SK-N-SH treated with all-trans-retinoic acid at 6 μM for 48 hours (cell line): ENCODE measurements at regions not wholly inside any gene's neighbourhood (a gene's known extent, or its start where the extent isn't known, plus 50 kb on each side); places are given as distances from the start of the nearest gene placed in this dataset.

Source experiments
- ATAC-seq: fragments of 200-7000 bp; cut with Tn5 transposase; 3 replicates; pipeline ENCODE4 v1.9.1; 2020; ENCODE audit warnings: mild to moderate bottlenecking, moderate library complexity
- ARNTL ChIP-seq: fragments of 450-650 bp; formaldehyde crosslinking; IDR thresholded peaks from 2 replicates; pipeline ENCODE4 v1.5.0; 2020; ENCODE audit warnings: low read depth, mild to moderate bottlenecking, moderate library complexity, borderline replicate concordance
- BACH2 ChIP-seq: fragments of 250-450 bp; sonication (Bioruptor Pico); IDR thresholded peaks from 2 replicates; pipeline ENCODE4 v1.9.0; 2021; ENCODE audit warnings: mild to moderate bottlenecking, borderline replicate concordance
- CREB5 ChIP-seq: fragments of 250-450 bp; sonication (Bioruptor Pico); IDR thresholded peaks from 2 replicates; pipeline ENCODE4 v1.5.1; 2020; ENCODE audit warnings: low read depth, mild to moderate bottlenecking, moderate library complexity
- CSDC2 ChIP-seq: fragments of 250-450 bp; sonication (Bioruptor Pico); IDR thresholded peaks from 2 replicates; pipeline ENCODE4 v1.5.0; 2020; ENCODE audit warnings: mild to moderate bottlenecking, moderate library complexity
- ESRRG ChIP-seq: fragments of 250-450 bp; sonication (Bioruptor Pico); IDR thresholded peaks from 2 replicates; pipeline ENCODE4 v1.6.1; 2021; ENCODE audit warnings: mild to moderate bottlenecking
- GLIS3 ChIP-seq: fragments of 250-450 bp; sonication (Bioruptor Pico); IDR thresholded peaks from 2 replicates; pipeline ENCODE4 v1.5.0; 2020; ENCODE audit warnings: mild to moderate bottlenecking, moderate library complexity
- ISL1 ChIP-seq: fragments of 250-450 bp; sonication (Bioruptor Pico); IDR thresholded peaks from 2 replicates; pipeline ENCODE4 v2.1.2; 2022; ENCODE audit warnings: mild to moderate bottlenecking, moderate library complexity
- OSR1 ChIP-seq: fragments of 250-450 bp; sonication (Bioruptor Pico); IDR thresholded peaks from 2 replicates; pipeline ENCODE4 v1.8.0; 2022; ENCODE audit warnings: moderate library complexity, mild to moderate bottlenecking, inconsistent platforms
- PPARA ChIP-seq: fragments of 250-450 bp; sonication (Bioruptor Pico); IDR thresholded peaks from 2 replicates; pipeline ENCODE4 v1.5.0; 2020; ENCODE audit warnings: mild to moderate bottlenecking, borderline replicate concordance
- RARB ChIP-seq: fragments of 250-450 bp; sonication (Bioruptor Pico); IDR thresholded peaks from 2 replicates; pipeline ENCODE4 v1.8.0; 2021; ENCODE audit warnings: mild to moderate bottlenecking, moderate library complexity
- SNAI2 ChIP-seq: fragments of 250-450 bp; sonication (Bioruptor Pico); IDR thresholded peaks from 2 replicates; pipeline ENCODE4 v1.5.0; 2020; ENCODE audit warnings: mild to moderate bottlenecking, moderate library complexity
- TOX ChIP-seq: fragments of 250-450 bp; sonication (Bioruptor Pico); IDR thresholded peaks from 2 replicates; pipeline ENCODE4 v1.8.0; 2021; ENCODE audit warnings: mild to moderate bottlenecking, moderate library complexity, borderline replicate concordance
- ZC3H10 ChIP-seq: fragments of 250-450 bp; sonication (Bioruptor Pico); IDR thresholded peaks from 2 replicates; pipeline ENCODE4 v1.5.1; 2021; ENCODE audit warnings: mild to moderate bottlenecking, moderate library complexity
- ZFP3 ChIP-seq: fragments of 250-450 bp; sonication (Bioruptor Pico); IDR thresholded peaks from 2 replicates; pipeline ENCODE4 v1.5.0; 2020; ENCODE audit warnings: mild to moderate bottlenecking, moderate library complexity
- ZFP30 ChIP-seq: fragments of 450-650 bp; formaldehyde crosslinking; IDR thresholded peaks from 2 replicates; pipeline ENCODE4 v1.5.0; 2022; ENCODE audit warnings: mild to moderate bottlenecking, moderate library complexity
- ZNF565 ChIP-seq: fragments of 450-650 bp; formaldehyde crosslinking; conservative IDR thresholded peaks from 2 replicates; pipeline ENCODE4 v1.5.0; 2020; ENCODE audit warnings: low read depth, mild to moderate bottlenecking, moderate library complexity
- ZNF70 ChIP-seq: fragments of 450-650 bp; formaldehyde crosslinking; IDR thresholded peaks from 2 replicates; pipeline ENCODE4 v1.5.0; 2020; ENCODE audit warnings: mild to moderate bottlenecking, moderate library complexity
- ZNF8 ChIP-seq: fragments of 450-650 bp; formaldehyde crosslinking; IDR thresholded peaks from 2 replicates; pipeline ENCODE4 v1.5.0; 2020; ENCODE audit warnings: mild to moderate bottlenecking, moderate library complexity
- TF ChIP-seq, protein P1 (sequence below): fragments of 250-450 bp; sonication (Bioruptor Pico); IDR thresholded peaks from 2 replicates; pipeline ENCODE4 v1.8.0; 2021; ENCODE audit warnings: low read depth, mild to moderate bottlenecking, moderate library complexity, borderline replicate concordance
- TF ChIP-seq, protein P2 (sequence below): fragments of 250-450 bp; sonication (Bioruptor Pico); IDR thresholded peaks from 2 replicates; pipeline ENCODE4 v1.5.0; 2020; ENCODE audit warnings: mild to moderate bottlenecking, moderate library complexity

DNA sequence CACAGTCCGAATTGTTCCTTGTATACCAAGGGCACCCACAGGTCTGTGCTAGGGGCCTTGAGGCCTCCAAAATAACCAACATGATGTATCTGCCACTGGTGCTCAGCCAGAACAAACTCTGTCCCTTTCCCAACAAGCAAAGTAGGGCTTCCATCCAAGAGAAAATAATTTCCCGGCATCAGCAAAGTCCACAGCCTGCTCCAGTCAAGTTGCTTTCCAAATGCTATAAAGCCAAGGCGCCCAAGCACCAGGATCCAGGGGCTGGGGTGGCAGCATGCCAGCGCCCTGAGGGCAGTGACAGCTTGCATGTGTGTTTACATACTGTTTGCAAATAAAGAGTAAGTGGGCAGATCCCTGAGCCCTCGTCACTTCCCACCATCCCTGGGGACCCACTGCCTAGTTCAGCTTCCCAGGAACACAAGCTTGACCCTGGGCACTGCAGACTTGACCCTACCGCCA is 155.9 kb downstream of the ERCC6L2 start:
- no peak for ATAC-seq
- no peak for TF ChIP-seq BACH2 (CRISPR knock-in tag)
- TF ChIP-seq GLIS3 (CRISPR knock-in tag): no peak
- TF ChIP-seq CSDC2 (CRISPR knock-in tag): no peak
- no peak for TF ChIP-seq ZNF565 (CRISPR knock-in tag)
- no peak for TF ChIP-seq ZFP30
- no peak for TF ChIP-seq ZC3H10
- no peak for TF ChIP-seq ZNF8
- TF ChIP-seq, protein P1, sequence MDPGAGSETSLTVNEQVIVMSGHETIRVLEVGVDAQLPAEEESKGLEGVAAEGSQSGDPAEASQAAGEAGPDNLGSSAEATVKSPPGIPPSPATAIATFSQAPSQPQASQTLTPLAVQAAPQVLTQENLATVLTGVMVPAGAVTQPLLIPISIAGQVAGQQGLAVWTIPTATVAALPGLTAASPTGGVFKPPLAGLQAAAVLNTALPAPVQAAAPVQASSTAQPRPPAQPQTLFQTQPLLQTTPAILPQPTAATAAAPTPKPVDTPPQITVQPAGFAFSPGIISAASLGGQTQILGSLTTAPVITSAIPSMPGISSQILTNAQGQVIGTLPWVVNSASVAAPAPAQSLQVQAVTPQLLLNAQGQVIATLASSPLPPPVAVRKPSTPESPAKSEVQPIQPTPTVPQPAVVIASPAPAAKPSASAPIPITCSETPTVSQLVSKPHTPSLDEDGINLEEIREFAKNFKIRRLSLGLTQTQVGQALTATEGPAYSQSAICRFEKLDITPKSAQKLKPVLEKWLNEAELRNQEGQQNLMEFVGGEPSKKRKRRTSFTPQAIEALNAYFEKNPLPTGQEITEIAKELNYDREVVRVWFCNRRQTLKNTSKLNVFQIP (CRISPR knock-in tag): no peak
- no peak for TF ChIP-seq ARNTL (CRISPR knock-in tag)
- no peak for TF ChIP-seq RARB (CRISPR knock-in tag)
- TF ChIP-seq CREB5 (CRISPR knock-in tag): no peak
- TF ChIP-seq ESRRG (CRISPR knock-in tag): no peak
- TF ChIP-seq PPARA (CRISPR knock-in tag): no peak
- TF ChIP-seq, all 23 proteins: peak for 0

- no peak for TF ChIP-seq PPARA (CRISPR knock-in tag)
- ATAC-seq: no peak
Measured at GRCh38 chr9:96029722-96030530, 154.4 kb downstream of the ERCC6L2 start.

- no peak for TF ChIP-seq CREB5 (CRISPR knock-in tag)
- TF ChIP-seq OSR1 (CRISPR knock-in tag): no peak
- no peak for TF ChIP-seq ZFP3 (CRISPR knock-in tag)
- TF ChIP-seq CSDC2 (CRISPR knock-in tag): no peak
- TF ChIP-seq, protein P2, sequence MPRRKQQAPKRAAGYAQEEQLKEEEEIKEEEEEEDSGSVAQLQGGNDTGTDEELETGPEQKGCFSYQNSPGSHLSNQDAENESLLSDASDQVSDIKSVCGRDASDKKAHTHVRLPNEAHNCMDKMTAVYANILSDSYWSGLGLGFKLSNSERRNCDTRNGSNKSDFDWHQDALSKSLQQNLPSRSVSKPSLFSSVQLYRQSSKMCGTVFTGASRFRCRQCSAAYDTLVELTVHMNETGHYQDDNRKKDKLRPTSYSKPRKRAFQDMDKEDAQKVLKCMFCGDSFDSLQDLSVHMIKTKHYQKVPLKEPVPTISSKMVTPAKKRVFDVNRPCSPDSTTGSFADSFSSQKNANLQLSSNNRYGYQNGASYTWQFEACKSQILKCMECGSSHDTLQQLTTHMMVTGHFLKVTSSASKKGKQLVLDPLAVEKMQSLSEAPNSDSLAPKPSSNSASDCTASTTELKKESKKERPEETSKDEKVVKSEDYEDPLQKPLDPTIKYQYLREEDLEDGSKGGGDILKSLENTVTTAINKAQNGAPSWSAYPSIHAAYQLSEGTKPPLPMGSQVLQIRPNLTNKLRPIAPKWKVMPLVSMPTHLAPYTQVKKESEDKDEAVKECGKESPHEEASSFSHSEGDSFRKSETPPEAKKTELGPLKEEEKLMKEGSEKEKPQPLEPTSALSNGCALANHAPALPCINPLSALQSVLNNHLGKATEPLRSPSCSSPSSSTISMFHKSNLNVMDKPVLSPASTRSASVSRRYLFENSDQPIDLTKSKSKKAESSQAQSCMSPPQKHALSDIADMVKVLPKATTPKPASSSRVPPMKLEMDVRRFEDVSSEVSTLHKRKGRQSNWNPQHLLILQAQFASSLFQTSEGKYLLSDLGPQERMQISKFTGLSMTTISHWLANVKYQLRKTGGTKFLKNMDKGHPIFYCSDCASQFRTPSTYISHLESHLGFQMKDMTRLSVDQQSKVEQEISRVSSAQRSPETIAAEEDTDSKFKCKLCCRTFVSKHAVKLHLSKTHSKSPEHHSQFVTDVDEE (CRISPR knock-in tag): no peak
- TF ChIP-seq ZNF565 (CRISPR knock-in tag): no peak
- no peak for TF ChIP-seq ESRRG (CRISPR knock-in tag)
- TF ChIP-seq SNAI2 (CRISPR knock-in tag): no peak
- TF ChIP-seq RARB (CRISPR knock-in tag): no peak
- no peak for TF ChIP-seq ISL1
- TF ChIP-seq ZFP30: no peak
- no peak for TF ChIP-seq ZNF70 (CRISPR knock-in tag)
- no peak for ATAC-seq
Measured at GRCh38 chr9:96027251-96028131, 152.0 kb downstream of the ERCC6L2 start.

DNA sequence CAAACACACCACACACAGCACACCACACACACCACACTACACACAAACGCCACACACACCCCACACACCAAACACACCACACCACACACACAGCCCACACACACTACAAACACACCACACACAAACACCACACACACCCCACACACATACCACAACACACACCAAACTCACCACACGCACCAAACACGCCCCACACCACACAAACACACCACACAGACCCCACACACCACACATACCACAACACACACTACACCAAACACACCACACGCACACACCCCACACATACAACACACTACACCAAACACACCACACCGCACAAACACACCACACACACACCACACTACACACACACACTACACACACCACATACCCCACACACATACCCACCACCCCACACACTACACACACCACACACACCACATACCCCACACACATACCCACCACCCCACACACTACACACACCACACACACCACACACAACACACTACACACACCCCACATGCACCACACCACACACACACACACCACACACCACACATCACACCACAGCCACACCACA is 151.2 kb downstream of the ERCC6L2 start:
- ATAC-seq: no peak
- TF ChIP-seq, protein P1 (CRISPR knock-in tag): no peak
- TF ChIP-seq TOX (CRISPR knock-in tag): no peak
- no peak for TF ChIP-seq ZFP3 (CRISPR knock-in tag)
